AG09309 (cell line): ENCODE measurements at regions not wholly inside any gene's neighbourhood (a gene's known extent, or its start where the extent isn't known, plus 50 kb on each side); places are given as distances from the start of the nearest gene placed in this dataset.
A peak's percentile ranks its signal among the peaks of the same experiment; 100 is the strongest.
"Not testable (repeated sequence)": the region's sequence is repeated elsewhere in the genome, so short reads cannot be mapped to it uniquely, and the experiment has no call there.

Experiments
- DNase-seq: peaks from one replicate; pipeline ENCODE4 v3.0.0-alpha.2; 2010; ENCODE audit warnings: low read depth
- H3K4me3 ChIP-seq: 2 replicates; pipeline ENCODE4 v1.5.1; 2011; ENCODE audit warnings: mild to moderate bottlenecking, low read depth, low read length, moderate library complexity; ENCODE audit not compliant: control insufficient read depth
- TF ChIP-seq, protein P1 (sequence below): IDR thresholded peaks from 2 replicates; pipeline ENCODE4 v1.5.1; 2011; ENCODE audit warnings: mild to moderate bottlenecking, low read depth, low read length, inconsistent platforms; ENCODE audit not compliant: insufficient read depth, control insufficient read depth; ENCODE audit errors: missing control alignments

- DNase-seq, H3K4me3 ChIP-seq: not testable (repeated sequence)
These were observed 270.4 kb upstream of the PLCXD1 start for GRCh38 chrX:10469-11458.

DNA sequence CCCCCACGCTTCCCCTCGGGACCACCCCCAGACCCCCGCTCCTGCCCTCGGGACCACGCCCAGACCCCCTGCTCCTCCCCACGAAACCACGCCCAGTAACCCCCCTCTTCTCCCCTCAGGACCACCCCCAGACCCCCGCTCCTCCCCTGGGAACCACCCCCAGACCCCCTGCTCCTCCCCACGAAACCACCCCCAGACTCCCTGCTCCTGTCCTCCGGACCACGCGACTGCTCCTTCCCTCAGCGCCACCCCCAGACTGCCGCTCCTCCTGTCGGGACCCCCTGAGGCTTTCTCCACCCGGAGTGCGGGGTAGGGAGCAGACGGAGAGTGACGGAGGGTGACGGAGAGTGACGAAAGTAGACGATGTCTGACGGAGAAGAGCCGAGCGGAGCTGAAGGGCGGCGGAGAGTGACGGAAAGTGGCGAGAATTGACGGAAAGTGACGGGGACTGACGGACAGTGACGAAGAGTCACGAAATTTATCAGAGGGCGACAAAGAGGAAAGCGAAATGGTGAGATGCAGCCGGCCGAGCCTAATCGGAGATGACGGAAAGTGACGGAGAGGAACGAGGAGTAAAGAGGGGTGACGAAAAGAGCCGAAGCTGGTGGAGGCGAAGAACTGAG is 267.2 kb upstream of the PLCXD1 start:
- DNase-seq, result not testable (repeated sequence)

GRCh38 chrX:14452-14851 is 266.7 kb upstream of the PLCXD1 start:
- DNase-seq, H3K4me3 ChIP-seq: not testable (repeated sequence)

More for the DNA sequence above, 267.2 kb upstream of the PLCXD1 start:
- H3K4me3 ChIP-seq, result not testable (repeated sequence)

DNA sequence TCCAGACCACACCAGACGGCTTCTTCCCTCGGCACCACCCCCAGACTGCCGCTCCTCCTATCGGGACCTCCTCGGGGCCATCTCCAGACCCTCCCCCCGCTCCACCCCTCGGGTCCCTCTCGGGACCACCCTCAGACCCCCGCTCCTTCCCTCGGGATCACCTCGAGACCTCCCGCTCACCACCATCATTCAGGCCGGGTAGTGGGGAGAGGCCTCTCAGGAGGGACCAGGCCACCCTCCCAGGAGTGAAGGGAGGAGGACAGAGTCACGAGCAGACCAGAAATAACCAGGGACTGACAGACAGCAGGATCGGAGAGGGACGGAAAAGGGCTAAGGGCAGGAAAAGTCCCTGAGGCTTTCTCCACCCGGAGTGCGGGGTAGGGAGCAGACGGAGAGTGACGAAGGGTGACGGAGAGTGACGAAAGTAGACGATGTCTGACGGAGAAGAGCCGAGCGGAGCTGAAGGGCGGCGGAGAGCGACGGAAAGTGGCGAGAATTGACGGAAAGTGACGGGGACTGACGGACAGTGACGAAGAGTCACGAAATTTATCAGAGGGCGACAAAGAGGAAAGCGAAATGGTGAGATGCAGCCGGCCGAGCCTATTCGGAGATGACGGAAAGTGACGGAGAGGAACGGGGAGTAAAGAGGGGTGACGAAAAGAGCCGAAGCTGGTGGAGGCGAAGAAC is 262.3 kb upstream of the PLCXD1 start:
- DNase-seq, result not testable (repeated sequence)
- peak overlapping the region; percentile 15; the same call in 1 of the 2 replicates for H3K4me3 ChIP-seq

DNA sequence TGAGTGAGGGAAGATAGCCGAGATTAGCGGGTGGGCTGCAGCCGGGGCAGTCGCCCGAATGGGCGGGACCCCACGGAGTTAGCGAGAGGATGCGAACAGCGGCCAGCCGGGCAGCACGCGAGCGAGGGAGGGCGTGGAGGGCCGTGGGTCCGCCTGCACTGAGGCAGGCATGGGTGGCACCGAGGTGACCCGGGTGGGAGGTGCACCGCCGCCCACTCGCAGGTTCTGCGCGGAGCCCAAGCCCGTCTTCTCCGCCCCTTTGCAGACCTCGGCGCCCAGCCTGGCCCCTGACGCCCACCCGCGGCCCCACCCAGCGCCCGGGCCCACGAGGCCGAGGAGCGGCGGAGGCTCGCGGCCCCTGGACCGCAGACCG is 261.7 kb upstream of the PLCXD1 start:
- H3K4me3 ChIP-seq, result not testable (repeated sequence)

GRCh38 chrX:19912-20571 is 261.1 kb upstream of the PLCXD1 start:
- TF ChIP-seq, protein P1, sequence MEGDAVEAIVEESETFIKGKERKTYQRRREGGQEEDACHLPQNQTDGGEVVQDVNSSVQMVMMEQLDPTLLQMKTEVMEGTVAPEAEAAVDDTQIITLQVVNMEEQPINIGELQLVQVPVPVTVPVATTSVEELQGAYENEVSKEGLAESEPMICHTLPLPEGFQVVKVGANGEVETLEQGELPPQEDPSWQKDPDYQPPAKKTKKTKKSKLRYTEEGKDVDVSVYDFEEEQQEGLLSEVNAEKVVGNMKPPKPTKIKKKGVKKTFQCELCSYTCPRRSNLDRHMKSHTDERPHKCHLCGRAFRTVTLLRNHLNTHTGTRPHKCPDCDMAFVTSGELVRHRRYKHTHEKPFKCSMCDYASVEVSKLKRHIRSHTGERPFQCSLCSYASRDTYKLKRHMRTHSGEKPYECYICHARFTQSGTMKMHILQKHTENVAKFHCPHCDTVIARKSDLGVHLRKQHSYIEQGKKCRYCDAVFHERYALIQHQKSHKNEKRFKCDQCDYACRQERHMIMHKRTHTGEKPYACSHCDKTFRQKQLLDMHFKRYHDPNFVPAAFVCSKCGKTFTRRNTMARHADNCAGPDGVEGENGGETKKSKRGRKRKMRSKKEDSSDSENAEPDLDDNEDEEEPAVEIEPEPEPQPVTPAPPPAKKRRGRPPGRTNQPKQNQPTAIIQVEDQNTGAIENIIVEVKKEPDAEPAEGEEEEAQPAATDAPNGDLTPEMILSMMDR, result no peak
- H3K4me3 ChIP-seq, result peak overlapping the region; percentile 3
- DNase-seq, result no peak

More for the DNA sequence above, 261.7 kb upstream of the PLCXD1 start:
- DNase-seq, result not testable (repeated sequence)

- not testable (repeated sequence) for DNase-seq
These were observed 257.0 kb upstream of the PLCXD1 start for GRCh38 chrX:24139-24538.

More at GRCh38 chrX:24139-24538, 257.0 kb upstream of the PLCXD1 start:
- H3K4me3 ChIP-seq, result not testable (repeated sequence)
